ENCODE measurements at regions not wholly inside any gene's neighbourhood (a gene's known extent, or its start where the extent isn't known, plus 50 kb on each side); places are given as distances from the start of the nearest gene placed in this dataset.

- H3K4me3 ChIP-seq (replicated peaks; ENCODE audit: low read depth, low read length), result no peak overlapping the region
- TF ChIP-seq CTCF (IDR thresholded peaks at IDR 0.05; ENCODE audit: low read length, missing control alignments), result no peak
- DNase-seq (ENCODE audit: low read depth), result no peak
These were observed 330.5 kb downstream of the AACS start for GRCh38 chr12:125395583-125396215.

GRCh38 chr12:125399489-125399888 lies 334.3 kb downstream of the AACS start:
- H3K4me3 ChIP-seq (replicated peaks; ENCODE audit: low read depth, low read length), result no peak overlapping the region
- no peak for DNase-seq (ENCODE audit: low read depth)
- no peak for TF ChIP-seq CTCF (IDR thresholded peaks at IDR 0.05; ENCODE audit: low read length, missing control alignments)

- peak; percentile 40 for DNase-seq (ENCODE audit: low read depth)
- H3K4me3 ChIP-seq (replicated peaks; ENCODE audit: low read depth, low read length), result no peak overlapping the region
- TF ChIP-seq CTCF (IDR thresholded peaks at IDR 0.05; ENCODE audit: low read length, missing control alignments), result peak; percentile 52
These were observed 337.9 kb downstream of the AACS start for GRCh38 chr12:125402874-125403789.

- no peak for DNase-seq (ENCODE audit: low read depth)
- TF ChIP-seq CTCF (IDR thresholded peaks at IDR 0.05; ENCODE audit: low read length, missing control alignments), result no peak
- no peak overlapping the region for H3K4me3 ChIP-seq (replicated peaks; ENCODE audit: low read depth, low read length)
These were observed 338.6 kb downstream of the AACS start for GRCh38 chr12:125403843-125404242.

GRCh38 chr12:125406131-125406530 lies 340.9 kb downstream of the AACS start:
- no peak overlapping the region for H3K4me3 ChIP-seq (replicated peaks; ENCODE audit: low read depth, low read length)
- DNase-seq (ENCODE audit: low read depth), result no peak
- no peak for TF ChIP-seq CTCF (IDR thresholded peaks at IDR 0.05; ENCODE audit: low read length, missing control alignments)

- no peak for DNase-seq (ENCODE audit: low read depth)
- TF ChIP-seq CTCF (IDR thresholded peaks at IDR 0.05; ENCODE audit: low read length, missing control alignments), result no peak
- H3K4me3 ChIP-seq (replicated peaks; ENCODE audit: low read depth, low read length), result no peak overlapping the region
These were observed 343.5 kb downstream of the AACS start for GRCh38 chr12:125408718-125409117.

All from fibroblast of pulmonary artery (primary cell).